ENCODE measurements at regions not wholly inside any gene's neighbourhood (a gene's known extent, or its start where the extent isn't known, plus 50 kb on each side); places are given as distances from the start of the nearest gene placed in this dataset.
"Not testable (repeated sequence)": the region's sequence is repeated elsewhere in the genome, so short reads cannot be mapped to it uniquely, and the experiment has no call there.

- no peak for TF ChIP-seq CTCF (IDR thresholded peaks at IDR 0.05; ENCODE audit: borderline replicate concordance)
- peak; percentile 59 for DNase-seq
- H3K9me3 ChIP-seq (replicated peaks): no peaks in the 10 kb centered on the region
- H3K4me3 ChIP-seq: no peak overlapping the region
- H3K27ac ChIP-seq (replicated peaks): peak overlapping the region; percentile 77
- peaks cover under 1% of the 10 kb centered on the region for H3K27me3 ChIP-seq (ENCODE audit: low read depth)
- intact Hi-C loops (cut with micrococcal nuclease): no loop called here
- peaks cover 20% of the 10 kb centered on the region for H3K4me1 ChIP-seq
- no peaks in the 10 kb centered on the region for H3K36me3 ChIP-seq
Measured at GRCh38 chr9:86575825-86576525, 221.8 kb upstream of the TUT7 start.

DNA sequence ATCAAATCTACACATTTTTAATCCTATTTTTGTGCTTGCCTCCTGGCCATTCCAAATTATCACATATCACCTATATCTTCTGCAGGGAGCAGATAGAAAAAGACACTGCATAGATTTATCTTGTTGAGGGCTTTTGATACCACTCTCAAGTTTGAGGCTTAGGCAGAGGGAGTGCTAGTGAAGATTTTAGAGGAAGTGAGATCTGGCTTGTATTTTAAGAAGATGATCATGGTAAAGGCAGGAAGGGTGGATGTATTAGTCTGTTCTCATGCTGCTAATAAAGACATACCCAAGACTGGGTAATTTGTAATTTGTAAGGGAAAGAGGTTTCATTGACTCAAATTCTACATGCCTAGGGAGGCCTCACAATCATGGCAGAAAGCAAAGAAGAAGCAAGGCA lies 220.9 kb upstream of the TUT7 start:
- Histone ChIP-seq H3K9me3 (replicated peaks) (no peaks in the 10 kb centered on the region), H3K4me3 (no peak overlapping the region), H3K4me1 (peaks cover 20% of the 10 kb centered on the region), H3K36me3 (no peaks in the 10 kb centered on the region), H3K27me3 (ENCODE audit: low read depth) (peaks cover 7% of the 10 kb centered on the region), H3K27ac (replicated peaks) (peak overlapping the region; percentile 77)
- DNase-seq: no peak
- no peak for TF ChIP-seq CTCF (IDR thresholded peaks at IDR 0.05; ENCODE audit: borderline replicate concordance)
- intact Hi-C loops (cut with micrococcal nuclease): no loop called here

DNA sequence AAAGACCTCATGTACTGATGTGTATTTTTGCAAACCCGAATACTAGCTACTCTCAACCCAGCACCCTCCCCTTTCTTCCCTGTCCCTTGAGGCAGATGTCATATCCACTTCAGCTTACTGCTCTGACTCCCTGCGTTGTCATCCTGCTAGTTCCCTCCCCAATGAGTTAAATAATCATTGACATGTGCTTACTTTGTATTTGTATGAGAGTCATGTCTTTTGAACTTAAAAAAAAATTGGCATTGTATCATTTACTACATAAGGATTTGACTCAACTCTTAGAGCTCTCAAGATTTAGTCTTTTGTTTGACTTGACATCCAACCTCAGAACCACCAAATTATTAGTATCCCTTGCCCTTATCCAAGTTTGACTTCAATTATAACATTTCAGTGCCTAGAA lies 219.7 kb upstream of the TUT7 start:
- no peak for DNase-seq

DNA sequence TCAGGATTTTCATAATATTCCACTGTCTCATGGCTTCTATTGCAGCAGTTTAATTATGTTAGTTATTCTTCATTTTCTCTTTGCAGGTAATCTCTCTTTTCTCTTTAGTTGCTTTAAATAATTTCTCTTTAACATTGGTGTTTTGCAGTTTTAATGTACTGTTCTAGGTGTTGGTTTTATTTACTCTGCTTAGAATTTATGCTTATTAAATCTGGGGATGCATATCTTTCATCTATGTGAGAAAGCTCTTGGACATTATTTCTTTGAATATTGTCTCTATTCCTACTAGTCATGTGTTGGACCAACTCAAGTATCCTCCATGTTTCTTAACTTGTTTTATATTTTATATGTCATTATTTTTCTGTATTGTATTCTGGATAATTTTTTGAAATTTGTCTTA lies 218.7 kb upstream of the TUT7 start:
- H3K27ac ChIP-seq (replicated peaks): no peak overlapping the region
- H3K4me1 ChIP-seq: peaks cover 20% of the 10 kb centered on the region
- DNase-seq: no peak
- no peaks in the 10 kb centered on the region for H3K36me3 ChIP-seq
- no peak overlapping the region for H3K4me3 ChIP-seq
- H3K27me3 ChIP-seq (ENCODE audit: low read depth): peaks cover 8% of the 10 kb centered on the region
- H3K9me3 ChIP-seq (replicated peaks): peaks cover 16% of the 10 kb centered on the region
- no peak for TF ChIP-seq CTCF (IDR thresholded peaks at IDR 0.05; ENCODE audit: borderline replicate concordance)
- intact Hi-C loops (cut with micrococcal nuclease): no loop called here

More for the DNA sequence above, 219.7 kb upstream of the TUT7 start:
- Histone ChIP-seq H3K27ac (replicated peaks) (no peak overlapping the region), H3K27me3 (ENCODE audit: low read depth) (peaks cover 8% of the 10 kb centered on the region), H3K4me1 (peaks cover 20% of the 10 kb centered on the region), H3K4me3 (no peak overlapping the region), H3K36me3 (no peaks in the 10 kb centered on the region), H3K9me3 (replicated peaks) (peaks cover 6% of the 10 kb centered on the region)
- no peak for TF ChIP-seq CTCF (IDR thresholded peaks at IDR 0.05; ENCODE audit: borderline replicate concordance)
- intact Hi-C loops (cut with micrococcal nuclease): no loop called here

GRCh38 chr9:86565603-86566002 lies 211.4 kb upstream of the TUT7 start:
- peaks cover 24% of the 10 kb centered on the region for H3K27me3 ChIP-seq (ENCODE audit: low read depth)
- intact Hi-C loops (cut with micrococcal nuclease); DNase-seq; H3K36me3 ChIP-seq; H3K4me1 ChIP-seq; H3K4me3 ChIP-seq; H3K27ac ChIP-seq (replicated peaks): not testable (repeated sequence)
- peaks cover 28% of the 10 kb centered on the region for H3K9me3 ChIP-seq (replicated peaks)

GRCh38 chr9:86563936-86564335 lies 209.7 kb upstream of the TUT7 start:
- Histone ChIP-seq H3K9me3 (replicated peaks) (peaks cover 23% of the 10 kb centered on the region), H3K27me3 (ENCODE audit: low read depth) (peaks cover 34% of the 10 kb centered on the region), H3K36me3 (no peaks in the 10 kb centered on the region), H3K4me3 (no peak overlapping the region), H3K4me1 (no peaks in the 10 kb centered on the region), H3K27ac (replicated peaks) (no peak overlapping the region)
- no peak for TF ChIP-seq CTCF (IDR thresholded peaks at IDR 0.05; ENCODE audit: borderline replicate concordance)
- intact Hi-C loops (cut with micrococcal nuclease): no loop called here
- no peak for DNase-seq
